SK-N-SH (cell line): ENCODE measurements at regions not wholly inside any gene's neighbourhood (a gene's known extent, or its start where the extent isn't known, plus 50 kb on each side); places are given as distances from the start of the nearest gene placed in this dataset.

Experiments used
- CTCF ChIA-PET: fragments of 300-600, 350-600 bp; formaldehyde crosslinking; extraction: SDS; loops from one replicate; lab custom pipeline; 2021; lab: Yijun Ruan, JAX
- POLR2A ChIA-PET: fragments of 350-600 bp; sonication (Branson Sonifier 250); formaldehyde crosslinking; extraction: SDS; loops from one replicate; lab custom pipeline; 2020; ENCODE audit warnings: antibody characterized with exemption, inconsistent platforms; lab: Yijun Ruan, JAX
- DNase-seq: peaks from one replicate; pipeline ENCODE4 v3.0.0; 2012
- H2AFZ ChIP-seq: fragments of 200-600 bp; sonication (generic); 2 replicates; pipeline ENCODE4 v1.8.1; 2016; ENCODE audit warnings: antibody characterized with exemption, mild to moderate bottlenecking, low read depth
- H3F3A ChIP-seq: fragments of 200-600 bp; sonication (generic); replicated peaks from 2 replicates; pipeline ENCODE3; 2016; ENCODE audit warnings: antibody characterized with exemption, mild to moderate bottlenecking; ENCODE audit not compliant: insufficient read depth
- H3K27ac ChIP-seq, 2 experiments: fragments of 200-500 bp in 1 of 2; fragments of 200-600 bp in 1 of 2; sonication (Bioruptor generic) in 1 of 2; sonication (generic), shearing (Covaris generic) in 1 of 2; 2 replicates each; pipeline versions ENCODE4 v1.5.1 to v1.6.1; 2014 to 2016; ENCODE audit warnings: low read depth in 2 of 2, inconsistent platforms in 1 of 2, low read length in 1 of 2, mild to moderate bottlenecking in 1 of 2, mixed read lengths in 1 of 2
- H3K27me3 ChIP-seq: fragments of 200-600 bp; sonication (generic), shearing (Covaris generic); 2 replicates; pipeline ENCODE4 v1.6.1; 2016; ENCODE audit warnings: mixed run types; ENCODE audit not compliant: insufficient read depth
- H3K36me3 ChIP-seq, 2 experiments: fragments of 200-500 bp in 1 of 2; fragments of 200-600 bp in 1 of 2; sonication (Bioruptor generic) in 1 of 2; sonication (generic) in 1 of 2; replicated peaks in 1 of 2; 2 replicates each; pipeline versions ENCODE3 to v1.5.1; 2014 to 2016; ENCODE audit warnings: low read length in 1 of 2, mild to moderate bottlenecking in 1 of 2; ENCODE audit not compliant: insufficient read depth in 2 of 2, control insufficient read depth in 1 of 2
- H3K4me1 ChIP-seq, 2 experiments: fragments of 200-500 bp in 1 of 2; fragments of 200-600 bp in 1 of 2; sonication (Bioruptor generic) in 1 of 2; sonication (generic), shearing (Covaris generic) in 1 of 2; 2 replicates each; pipeline versions ENCODE4 v1.5.1 to v1.6.1; 2014 to 2016; ENCODE audit warnings: low read depth in 1 of 2, low read length in 1 of 2, mixed run types in 1 of 2; ENCODE audit not compliant: insufficient read depth in 2 of 2, control insufficient read depth in 1 of 2
- H3K4me2 ChIP-seq: fragments of 200-600 bp; sonication (generic), shearing (Covaris generic); 2 replicates; pipeline ENCODE4 v1.6.1; 2017; ENCODE audit warnings: mixed run types
- H3K4me3 ChIP-seq, 2 experiments: fragments of 200-500 bp in 1 of 2; fragments of 200-600 bp in 1 of 2; sonication (Bioruptor generic) in 1 of 2; sonication (generic), shearing (Covaris generic) in 1 of 2; 2 replicates each; pipeline versions ENCODE4 v1.5.1 to v1.8.1; 2014 to 2016; ENCODE audit warnings: low read depth in 2 of 2, inconsistent platforms in 1 of 2, low read length in 1 of 2, mild to moderate bottlenecking in 1 of 2, mixed read lengths in 1 of 2, moderate library complexity in 1 of 2
- H3K79me2 ChIP-seq: fragments of 200-600 bp; sonication (generic); 2 replicates; pipeline ENCODE4 v1.8.1; 2017; ENCODE audit warnings: mild to moderate bottlenecking; ENCODE audit not compliant: insufficient read depth
- H3K9ac ChIP-seq: fragments of 200-600 bp; sonication (generic); 2 replicates; pipeline ENCODE4 v1.6.1; 2017; ENCODE audit warnings: mixed run types
- H3K9me2 ChIP-seq: fragments of 200-600 bp; sonication (generic); 2 replicates; pipeline ENCODE4 v1.6.1; 2017; ENCODE audit warnings: mixed run types
- H3K9me3 ChIP-seq: fragments of 200-600 bp; sonication (generic); 2 replicates; pipeline ENCODE4 v1.6.1; 2017; ENCODE audit warnings: mixed run types, mild to moderate bottlenecking, moderate library complexity
- H4K20me1 ChIP-seq: fragments of 200-600 bp; sonication (generic); 2 replicates; pipeline ENCODE4 v1.6.1; 2017; ENCODE audit warnings: mild to moderate bottlenecking, mixed run types; ENCODE audit not compliant: insufficient read depth
- CTCF ChIP-seq: fragments of 200-600 bp; sonication (generic); IDR thresholded peaks from 2 replicates; pipeline ENCODE4 v1.6.1; 2017; ENCODE audit warnings: antibody characterized with exemption, mild to moderate bottlenecking, moderate library complexity
- EZH2phosphoT487 ChIP-seq: fragments of 200-600 bp; sonication (generic); IDR thresholded peaks from 2 replicates; pipeline ENCODE4 v1.6.1; 2017; ENCODE audit warnings: low read depth, mixed run types, mild to moderate bottlenecking, antibody characterized with exemption, moderate library complexity, borderline replicate concordance
- FOSL2 ChIP-seq: IDR thresholded peaks from 2 replicates; pipeline ENCODE4 v1.4.0; 2012; ENCODE audit warnings: low read depth, mild to moderate bottlenecking, moderate library complexity, borderline replicate concordance
- FOXJ3 ChIP-seq: sonication (generic); formaldehyde crosslinking; IDR thresholded peaks from 2 replicates; pipeline ENCODE4 v1.5.1; 2020; ENCODE audit warnings: mild to moderate bottlenecking, missing genetic modification reagents
- GABPA ChIP-seq: IDR thresholded peaks from 2 replicates; pipeline ENCODE4 v1.4.0; 2012; ENCODE audit warnings: low read depth, mild to moderate bottlenecking
- IRF3 ChIP-seq: fragments of 150-350 bp; IDR thresholded peaks from 2 replicates; pipeline ENCODE4 v1.6.1; 2016; ENCODE audit warnings: mild to moderate bottlenecking, low read depth, low read length
- MEF2A ChIP-seq: IDR thresholded peaks from 2 replicates; pipeline ENCODE4 v1.4.0; 2012; ENCODE audit warnings: low read depth, borderline replicate concordance
- MXI1 ChIP-seq: IDR thresholded peaks from 2 replicates; pipeline ENCODE4 v1.6.1; 2012; ENCODE audit warnings: mild to moderate bottlenecking, low read depth, low read length, improper control_type of control experiment
- NRF1 ChIP-seq: IDR thresholded peaks from 2 replicates; pipeline ENCODE4 v1.6.1; 2012; ENCODE audit warnings: low read depth, mild to moderate bottlenecking, low read length
- PBX3 ChIP-seq: IDR thresholded peaks from 2 replicates; pipeline ENCODE4; 2012
- POLR2AphosphoS5 ChIP-seq: IDR thresholded peaks from 2 replicates; pipeline ENCODE4 v1.6.1; 2012; ENCODE audit warnings: low read depth, low read length
- RCOR1 ChIP-seq: fragments of 150-350 bp; IDR thresholded peaks from 2 replicates; pipeline ENCODE4 v1.6.1; 2017; ENCODE audit warnings: antibody characterized with exemption, low read length
- RFX5 ChIP-seq: IDR thresholded peaks from 2 replicates; pipeline ENCODE4 v1.6.1; 2012; ENCODE audit warnings: mild to moderate bottlenecking, improper control_type of control experiment, low read length
- TAF1 ChIP-seq: IDR thresholded peaks from 2 replicates; pipeline ENCODE4 v1.6.1; 2012; ENCODE audit warnings: low read depth, mild to moderate bottlenecking, low read length, moderate library complexity, borderline replicate concordance
- USF1 ChIP-seq: IDR thresholded peaks from 2 replicates; pipeline ENCODE4 v1.4.0; 2012; ENCODE audit warnings: low read depth, borderline replicate concordance
- USF2 ChIP-seq: fragments of 150-350 bp; IDR thresholded peaks from 2 replicates; pipeline ENCODE4 v1.6.1; 2017; ENCODE audit warnings: antibody characterized with exemption, low read length, low read depth, borderline replicate concordance
- YY1 ChIP-seq: IDR thresholded peaks from 2 replicates; pipeline ENCODE4 v1.4.0; 2012; ENCODE audit warnings: low read depth, mild to moderate bottlenecking
- WGBS: methylation state at CpG from one replicate; pipeline ENCODE4 v1.1.6; 2017; ENCODE audit warnings: low lambda C conversion rate; 5-methylcytosine and 5-hydroxymethylcytosine counted together

- DNase-seq = no peak
- H3K27ac ChIP-seq = no peak overlapping the region
- no peaks in the 10 kb centered on the region for H3K4me1 ChIP-seq
- 0% methylated on average over 1 of the region's 1 CpG for WGBS
- H3K27me3 ChIP-seq = no peaks in the 10 kb centered on the region
- no peaks in the 10 kb centered on the region for H3F3A ChIP-seq
- no peak overlapping the region for H3K9ac ChIP-seq
- ChIA-PET POLR2A (no interaction called here), CTCF (interaction anchor here (1.2 kb wide), 1 partner anchor 14 kb away, joined by 3 read pairs; no protein-coding TSS in a partner anchor)
- no peaks in the 10 kb centered on the region for H3K36me3 ChIP-seq
- H3K9me3 ChIP-seq = no peaks in the 10 kb centered on the region
- H3K4me2 ChIP-seq = no peak overlapping the region
- no peak overlapping the region for H2AFZ ChIP-seq
- TF ChIP-seq IRF3 (no peak), CTCF (no peak), NRF1 (no peak), PBX3 (no peak), USF2 (no peak), YY1 (no peak), GABPA (no peak), MEF2A (no peak), MXI1 (no peak), POLR2AphosphoS5 (no peak), EZH2phosphoT487 (no peak), FOSL2 (no peak), TAF1 (no peak), RFX5 (no peak), USF1 (no peak), FOXJ3 (CRISPR knock-in tag) (no peak), RCOR1 (no peak)
- no peak overlapping the region for H3K4me3 ChIP-seq
- H3K79me2 ChIP-seq = no peaks in the 10 kb centered on the region
- H4K20me1 ChIP-seq = no peaks in the 10 kb centered on the region
- no peaks in the 10 kb centered on the region for H3K9me2 ChIP-seq
These were observed 438.3 kb downstream of the RAB38 start for GRCh38 chr11:87736928-87737327.
